ENCODE measurements at regions not wholly inside any gene's neighbourhood (a gene's known extent, or its start where the extent isn't known, plus 50 kb on each side); places are given as distances from the start of the nearest gene placed in this dataset.

GRCh38 chr2:128493880-128494279 lies 175.2 kb upstream of the HS6ST1 start:
- TF ChIP-seq CTCF (IDR thresholded peaks at IDR 0.05) = no peak
- Histone ChIP-seq H3K4me3 (ENCODE audit: low read depth, low read length) (no peak overlapping the region), H3K9me3 (ENCODE audit: control insufficient read depth, low read length) (no peaks in the 10 kb centered on the region), H2AFZ (no peak overlapping the region), H3K9ac (no peak overlapping the region), H3K4me1 (no peaks in the 10 kb centered on the region), H3K4me2 (ENCODE audit: low read length) (no peak overlapping the region), H3K36me3 (ENCODE audit: control insufficient read depth, insufficient read depth, low read length) (no peaks in the 10 kb centered on the region), H3K27me3 (ENCODE audit: control insufficient read depth, insufficient read depth, low read length) (no peaks in the 10 kb centered on the region), H3K79me2 (no peaks in the 10 kb centered on the region), H3K27ac (no peak overlapping the region)

- Histone ChIP-seq H3K4me3 (ENCODE audit: low read depth, low read length) (no peak overlapping the region), H3K79me2 (no peaks in the 10 kb centered on the region), H3K36me3 (ENCODE audit: control insufficient read depth, insufficient read depth, low read length) (no peaks in the 10 kb centered on the region), H3K4me1 (no peaks in the 10 kb centered on the region), H3K27me3 (ENCODE audit: control insufficient read depth, insufficient read depth, low read length) (no peaks in the 10 kb centered on the region), H3K27ac (no peak overlapping the region), H2AFZ (no peak overlapping the region), H3K9ac (no peak overlapping the region), H3K4me2 (ENCODE audit: low read length) (no peak overlapping the region), H3K9me3 (ENCODE audit: control insufficient read depth, low read length) (no peaks in the 10 kb centered on the region)
- no peak for TF ChIP-seq CTCF (IDR thresholded peaks at IDR 0.05)
These were observed 175.6 kb upstream of the HS6ST1 start for GRCh38 chr2:128494307-128494639.

- H3K27ac ChIP-seq = no peak overlapping the region
- H3K9ac ChIP-seq = no peak overlapping the region
- no peak overlapping the region for H3K4me2 ChIP-seq (ENCODE audit: low read length)
- no peak for TF ChIP-seq CTCF (IDR thresholded peaks at IDR 0.05)
- H3K79me2 ChIP-seq = no peaks in the 10 kb centered on the region
- no peaks in the 10 kb centered on the region for H3K36me3 ChIP-seq (ENCODE audit: control insufficient read depth, insufficient read depth, low read length)
- H2AFZ ChIP-seq = no peak overlapping the region
- H3K4me1 ChIP-seq = no peaks in the 10 kb centered on the region
- H3K4me3 ChIP-seq (ENCODE audit: low read depth, low read length) = no peak overlapping the region
- H3K9me3 ChIP-seq (ENCODE audit: control insufficient read depth, low read length) = no peaks in the 10 kb centered on the region
- H3K27me3 ChIP-seq (ENCODE audit: control insufficient read depth, insufficient read depth, low read length) = no peaks in the 10 kb centered on the region
These were observed 176.1 kb upstream of the HS6ST1 start for GRCh38 chr2:128494640-128495321.

- H3K27ac ChIP-seq = no peak overlapping the region
- H3K27me3 ChIP-seq (ENCODE audit: control insufficient read depth, insufficient read depth, low read length) = no peaks in the 10 kb centered on the region
- no peak overlapping the region for H3K4me2 ChIP-seq (ENCODE audit: low read length)
- no peak for TF ChIP-seq CTCF (IDR thresholded peaks at IDR 0.05)
- no peaks in the 10 kb centered on the region for H3K9me3 ChIP-seq (ENCODE audit: control insufficient read depth, low read length)
- no peaks in the 10 kb centered on the region for H3K4me1 ChIP-seq
- H2AFZ ChIP-seq = no peak overlapping the region
- no peaks in the 10 kb centered on the region for H3K79me2 ChIP-seq
- H3K36me3 ChIP-seq (ENCODE audit: control insufficient read depth, insufficient read depth, low read length) = no peaks in the 10 kb centered on the region
- no peak overlapping the region for H3K4me3 ChIP-seq (ENCODE audit: low read depth, low read length)
- H3K9ac ChIP-seq = no peak overlapping the region
These were observed 177.4 kb upstream of the HS6ST1 start for GRCh38 chr2:128495996-128496547.

GRCh38 chr2:128496700-128497099 lies 178.0 kb upstream of the HS6ST1 start:
- Histone ChIP-seq H3K4me2 (ENCODE audit: low read length) (no peak overlapping the region), H3K27me3 (ENCODE audit: control insufficient read depth, insufficient read depth, low read length) (no peaks in the 10 kb centered on the region), H2AFZ (no peak overlapping the region), H3K36me3 (ENCODE audit: control insufficient read depth, insufficient read depth, low read length) (no peaks in the 10 kb centered on the region), H3K79me2 (no peaks in the 10 kb centered on the region), H3K9ac (no peak overlapping the region), H3K4me3 (ENCODE audit: low read depth, low read length) (no peak overlapping the region), H3K27ac (no peak overlapping the region), H3K4me1 (no peaks in the 10 kb centered on the region), H3K9me3 (ENCODE audit: control insufficient read depth, low read length) (no peaks in the 10 kb centered on the region)
- TF ChIP-seq CTCF (IDR thresholded peaks at IDR 0.05) = no peak

Data from parathyroid adenoma (tissue), 2 donors.